ENCODE measurements at regions not wholly inside any gene's neighbourhood (a gene's known extent, or its start where the extent isn't known, plus 50 kb on each side); places are given as distances from the start of the nearest gene placed in this dataset.

DNA sequence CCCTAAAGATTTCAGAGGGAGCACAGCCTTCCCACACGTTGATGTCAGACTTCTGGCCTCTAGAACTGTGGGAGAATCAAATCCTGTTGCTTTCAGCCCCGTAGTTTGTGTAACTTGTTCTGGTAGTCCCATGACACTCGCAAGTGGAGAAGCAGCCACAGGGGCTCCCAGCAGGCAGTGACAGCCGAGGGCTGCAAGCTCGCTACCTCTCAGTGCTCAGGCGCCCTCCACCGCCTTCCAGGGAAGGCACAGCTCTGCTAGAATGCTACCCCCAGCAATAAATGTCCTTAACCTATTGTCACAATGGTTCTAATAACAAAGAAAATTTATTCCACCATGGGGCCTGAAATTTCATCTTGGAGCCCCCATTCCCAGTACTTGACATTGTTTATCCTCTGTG is 143.1 kb upstream of the ZNF236 start:
- DNase-seq = no peak

DNA sequence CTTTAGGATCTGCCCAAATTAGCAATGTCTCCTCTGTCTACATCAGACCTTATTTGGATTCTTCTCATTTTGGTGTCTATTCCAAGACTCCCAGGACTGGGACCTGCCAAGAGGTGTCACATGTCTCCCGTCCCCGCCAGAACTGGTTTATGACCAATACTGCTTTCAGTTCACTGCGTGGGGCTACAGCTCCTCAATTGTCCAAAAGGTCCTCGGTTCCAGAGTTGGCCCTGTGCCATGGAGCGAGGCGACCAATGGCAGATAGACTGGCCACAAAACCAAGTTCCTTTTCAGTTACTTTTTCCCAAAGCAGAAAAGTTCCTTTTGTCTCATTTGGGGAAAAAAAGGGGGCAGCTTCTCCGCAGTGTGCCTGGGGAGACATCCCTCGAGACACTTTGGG is 144.1 kb upstream of the ZNF236 start:
- DNase-seq = no peak

DNA sequence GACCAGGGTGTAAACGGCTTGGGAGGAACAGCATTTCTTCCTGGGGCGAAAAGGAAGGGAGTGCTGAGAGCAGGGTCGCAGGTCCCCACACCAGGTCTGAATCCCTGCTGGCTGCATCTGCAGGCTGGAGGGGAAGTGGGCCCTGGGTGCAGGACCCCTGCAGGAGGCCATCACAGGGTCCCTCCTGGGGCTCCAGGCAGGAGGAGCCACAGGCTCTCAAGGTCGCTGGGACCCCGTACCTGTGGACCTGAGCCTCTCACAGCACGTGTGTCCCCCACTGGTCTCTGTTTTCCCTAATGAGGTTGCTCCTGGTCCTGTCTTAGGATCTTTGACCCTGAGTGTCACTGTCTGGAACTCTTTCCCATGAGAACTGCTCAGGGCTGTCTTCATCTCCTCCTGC is 147.8 kb upstream of the ZNF236 start:
- DNase-seq = no peak

DNA sequence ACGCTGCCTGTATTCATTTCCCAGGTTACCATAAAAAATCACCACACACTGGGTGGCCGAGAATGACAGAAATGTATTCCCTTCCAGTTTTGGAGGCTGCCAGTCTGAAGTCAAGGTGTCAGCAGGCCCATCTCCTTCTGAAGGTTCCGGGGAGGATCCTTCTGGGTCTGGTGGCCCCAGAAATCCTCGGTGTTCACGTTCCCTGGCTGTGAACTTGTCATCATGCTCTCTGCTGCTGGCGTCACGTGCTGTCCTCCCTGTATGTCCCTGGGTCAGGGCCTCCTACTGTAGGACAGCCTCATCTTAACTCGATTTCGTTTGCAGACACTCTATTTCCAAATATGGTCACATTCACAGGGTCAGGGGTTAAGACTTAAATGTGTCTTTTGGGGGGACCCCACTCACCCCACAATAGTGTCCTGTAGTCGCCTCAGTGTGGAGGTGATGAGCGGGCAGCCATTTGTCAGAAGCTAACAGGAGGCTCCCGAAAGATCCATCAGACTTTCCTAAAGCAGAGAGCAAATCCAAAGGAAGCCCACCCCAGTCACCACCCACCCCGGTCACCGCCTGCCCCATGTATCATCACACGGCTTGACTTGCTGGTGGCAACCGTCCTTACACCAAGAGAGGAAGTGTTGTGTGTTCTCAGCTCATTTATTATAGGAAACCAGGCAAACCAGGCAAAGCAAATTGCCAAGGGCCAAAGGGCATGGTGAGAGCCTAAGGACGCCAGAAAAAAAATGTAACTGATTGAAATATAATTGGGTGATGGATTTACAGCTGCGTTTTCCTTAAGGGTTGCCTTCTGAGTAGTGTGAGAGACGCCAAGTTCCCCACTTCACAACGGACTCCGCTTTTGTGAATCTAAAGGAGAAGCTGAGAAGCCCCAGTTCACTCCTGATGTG is 148.8 kb upstream of the ZNF236 start:
- no peak for DNase-seq

DNA sequence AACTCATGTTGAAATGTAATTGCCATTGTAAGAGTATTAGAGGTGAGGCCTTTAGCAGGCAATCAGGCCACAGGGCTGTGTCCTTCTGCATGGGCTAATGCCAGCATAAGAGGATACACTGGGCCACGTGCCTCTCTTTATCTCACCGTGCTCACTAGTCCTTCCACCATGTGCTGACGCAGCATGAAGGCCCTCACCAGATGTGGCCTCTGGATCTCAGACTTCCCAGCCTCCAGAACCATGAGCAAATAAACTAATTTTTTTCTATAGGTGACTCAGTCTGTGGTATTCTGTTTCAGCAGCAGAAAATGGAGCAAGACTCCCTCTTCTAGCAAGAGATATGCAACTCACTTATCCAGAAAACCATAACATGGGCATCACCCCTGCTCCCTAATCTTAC is 149.7 kb upstream of the ZNF236 start:
- DNase-seq = no peak

DNA sequence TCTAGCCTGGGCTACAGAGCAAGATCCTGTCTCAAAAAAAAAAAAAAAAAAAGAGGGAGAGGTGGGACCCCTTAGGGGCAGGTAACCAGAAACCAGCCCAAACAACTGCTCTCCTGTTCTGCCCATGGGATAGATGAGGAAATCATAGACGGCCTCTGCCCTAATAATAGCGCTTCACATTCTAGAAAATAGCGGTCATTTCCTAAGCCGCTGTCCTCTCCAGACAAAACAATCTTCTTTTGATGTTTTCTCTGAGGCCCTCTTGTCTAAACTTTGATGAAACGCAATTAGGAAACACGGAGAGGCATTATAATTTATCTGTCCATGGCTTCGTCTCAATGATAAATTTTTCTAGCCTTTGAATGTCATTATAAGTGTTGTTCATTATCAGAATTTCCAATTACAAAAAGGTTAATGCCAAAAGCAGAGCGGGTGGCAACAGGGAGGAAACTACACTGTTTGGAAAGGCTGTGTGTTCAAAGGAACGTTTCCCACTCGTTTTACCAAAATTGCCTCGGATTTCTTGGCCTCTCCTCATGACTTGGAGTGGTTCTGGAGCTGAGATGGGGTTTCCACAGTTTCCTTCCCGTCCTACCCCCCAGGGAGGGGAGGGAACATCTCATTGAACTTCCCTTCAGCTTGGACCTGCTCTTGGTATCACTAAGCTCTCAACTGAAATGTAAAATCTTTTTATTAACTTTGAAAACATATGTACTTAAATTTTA is 151.6 kb upstream of the ZNF236 start:
- no peak for DNase-seq

DNA sequence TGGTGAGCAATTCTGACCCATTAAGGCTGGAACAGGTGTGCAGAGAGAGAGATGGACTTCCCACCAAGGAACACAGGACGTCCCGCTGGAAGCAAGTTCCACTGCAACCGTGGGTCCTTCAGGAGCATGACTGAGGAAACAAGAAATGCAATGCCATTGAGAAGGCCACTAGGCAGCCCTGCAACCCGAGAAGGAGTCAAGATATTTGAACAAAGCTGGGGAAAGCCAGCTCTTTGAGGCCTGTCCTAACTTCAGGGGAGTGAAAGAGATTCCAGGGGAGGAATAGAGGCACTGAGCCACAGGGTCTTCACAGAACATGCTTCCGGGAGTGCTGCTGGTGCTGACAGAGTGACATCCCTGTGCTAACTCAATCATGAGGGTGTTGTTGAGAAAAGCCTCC is 153.8 kb upstream of the ZNF236 start:
- DNase-seq = no peak

DNA sequence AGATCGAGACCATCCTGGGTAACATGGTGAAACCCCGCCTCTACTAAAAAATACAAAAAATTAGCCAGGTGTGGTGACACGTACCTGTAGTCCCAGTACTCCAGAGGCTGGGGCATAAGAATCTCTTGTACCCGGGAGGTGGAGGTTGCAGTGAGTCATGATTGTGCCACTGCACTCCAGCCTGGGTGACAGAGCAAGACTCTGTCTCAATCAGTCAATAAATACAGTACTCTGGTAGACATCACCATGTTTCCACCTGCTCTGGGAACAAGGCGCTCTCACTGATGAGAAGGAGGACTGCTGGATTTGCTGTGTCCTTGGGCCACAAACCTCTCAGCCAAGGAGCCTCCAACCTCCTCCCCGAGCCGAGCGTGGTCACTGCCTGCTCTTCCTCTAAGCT is 154.2 kb upstream of the ZNF236 start:
- DNase-seq = no peak

DNA sequence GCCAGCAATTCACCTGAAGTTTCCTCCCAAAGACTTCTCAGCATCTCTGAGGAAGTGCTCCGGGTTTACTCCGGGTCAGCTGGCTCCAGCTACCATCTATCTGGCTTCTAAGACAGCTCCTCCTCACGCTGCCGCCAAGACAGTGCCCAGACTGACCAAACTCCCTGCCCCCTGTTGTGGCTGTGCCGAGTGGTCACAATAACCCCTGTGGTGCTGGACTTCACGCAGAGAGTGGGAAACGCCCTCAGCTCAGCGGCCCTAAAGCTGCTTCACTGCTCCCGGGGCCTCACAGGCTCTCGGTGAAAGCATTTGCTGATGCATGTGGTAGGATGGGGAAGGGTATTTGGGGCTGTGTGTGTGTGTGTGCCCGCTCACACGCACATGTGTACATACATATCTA is 154.8 kb upstream of the ZNF236 start:
- no peak for DNase-seq

DNA sequence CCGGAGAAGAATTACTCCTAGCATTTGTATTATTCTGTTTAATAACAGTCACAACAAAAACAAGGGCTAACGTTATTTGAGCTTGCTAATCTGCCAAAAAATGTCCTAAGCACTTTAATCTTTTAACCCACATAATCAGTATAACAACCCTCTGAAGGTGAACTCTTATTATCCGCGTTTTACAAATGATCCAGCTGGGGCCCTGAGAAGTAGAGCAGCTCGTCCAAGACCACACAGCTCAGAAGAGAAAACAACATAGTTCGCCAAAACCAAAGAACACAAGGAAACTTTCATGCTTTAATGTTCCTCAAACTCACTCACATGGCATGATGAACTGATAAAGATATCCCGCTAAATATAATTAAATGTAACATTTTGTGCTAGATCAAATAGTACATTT is 159.7 kb upstream of the ZNF236 start:
- DNase-seq = no peak

DNA sequence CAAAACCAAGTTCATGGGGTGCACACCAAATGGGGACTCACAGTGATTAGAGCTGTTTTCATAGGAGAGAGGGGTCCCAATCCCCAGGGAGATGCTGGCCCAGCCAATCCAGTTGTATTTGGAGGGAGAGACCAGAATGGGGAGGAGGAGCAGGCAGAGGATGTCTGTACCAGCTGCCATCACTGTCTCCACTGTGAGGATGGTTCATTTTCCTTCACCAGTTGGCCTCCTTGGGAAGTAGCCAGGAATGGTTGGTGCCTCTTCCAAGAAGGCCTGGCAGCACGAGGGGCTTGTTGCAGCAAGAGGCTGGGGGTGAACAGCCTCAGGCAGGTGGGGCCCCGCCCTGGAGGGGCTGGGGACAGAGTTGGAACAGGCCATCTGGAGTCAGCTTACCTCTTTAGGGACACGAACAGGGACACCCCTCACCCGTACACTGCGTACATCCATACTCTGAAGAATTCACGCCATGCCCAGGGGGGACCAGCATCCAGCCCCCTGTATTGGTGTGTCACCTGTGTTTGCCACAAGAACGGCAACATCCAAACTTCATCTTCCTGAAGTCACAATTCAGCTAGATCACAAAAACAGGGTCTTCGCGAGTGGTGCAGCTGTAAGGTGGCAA is 161.7 kb upstream of the ZNF236 start:
- DNase-seq = no peak

DNA sequence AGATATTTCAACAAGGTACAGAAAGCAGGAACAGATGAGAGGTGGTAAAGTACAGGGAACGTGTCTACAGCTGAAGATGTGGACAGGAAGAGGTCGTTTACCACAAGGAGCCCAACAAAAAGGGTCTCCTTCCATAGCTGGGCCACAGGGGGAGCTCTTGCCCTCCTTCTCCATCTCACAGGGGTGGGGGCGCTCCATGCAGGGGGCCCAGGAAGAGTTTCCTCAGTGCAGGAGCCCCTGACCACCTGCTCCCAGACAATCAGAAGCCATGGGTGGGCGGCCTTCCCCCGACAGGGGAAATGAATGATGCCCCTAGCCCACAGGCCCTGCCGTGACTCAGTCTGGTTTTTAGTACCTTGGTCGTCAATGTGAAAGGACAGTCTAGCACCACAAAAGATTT is 163.6 kb upstream of the ZNF516 start:
- DNase-seq = peak; percentile 48 to 56

DNA sequence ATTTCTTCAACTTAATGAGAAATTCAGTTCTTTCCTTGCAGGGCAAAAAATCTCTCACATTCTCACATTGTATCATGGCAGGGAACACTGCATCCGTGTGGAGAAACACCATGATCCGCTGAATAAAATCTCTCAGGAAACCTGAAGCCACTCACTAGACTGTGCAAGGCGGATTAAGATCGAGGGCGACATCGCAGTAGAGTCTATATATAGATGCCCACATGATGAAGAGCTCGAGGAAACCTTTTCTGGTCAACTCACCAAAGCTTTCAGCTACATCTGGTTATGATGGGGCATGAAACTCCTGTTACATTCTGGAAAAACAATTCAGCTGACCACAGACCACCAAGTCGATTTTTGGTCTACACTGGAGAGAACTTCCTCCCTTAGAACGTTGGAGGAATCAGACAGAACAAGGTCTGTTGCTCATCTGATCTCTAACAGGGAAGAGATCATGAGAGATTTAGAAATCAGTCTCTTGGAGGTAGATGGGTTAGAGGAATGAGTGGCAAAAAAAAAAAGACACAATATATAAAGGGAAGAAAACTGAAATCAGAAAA is 162.9 kb upstream of the ZNF516 start:
- no peak for DNase-seq

DNA sequence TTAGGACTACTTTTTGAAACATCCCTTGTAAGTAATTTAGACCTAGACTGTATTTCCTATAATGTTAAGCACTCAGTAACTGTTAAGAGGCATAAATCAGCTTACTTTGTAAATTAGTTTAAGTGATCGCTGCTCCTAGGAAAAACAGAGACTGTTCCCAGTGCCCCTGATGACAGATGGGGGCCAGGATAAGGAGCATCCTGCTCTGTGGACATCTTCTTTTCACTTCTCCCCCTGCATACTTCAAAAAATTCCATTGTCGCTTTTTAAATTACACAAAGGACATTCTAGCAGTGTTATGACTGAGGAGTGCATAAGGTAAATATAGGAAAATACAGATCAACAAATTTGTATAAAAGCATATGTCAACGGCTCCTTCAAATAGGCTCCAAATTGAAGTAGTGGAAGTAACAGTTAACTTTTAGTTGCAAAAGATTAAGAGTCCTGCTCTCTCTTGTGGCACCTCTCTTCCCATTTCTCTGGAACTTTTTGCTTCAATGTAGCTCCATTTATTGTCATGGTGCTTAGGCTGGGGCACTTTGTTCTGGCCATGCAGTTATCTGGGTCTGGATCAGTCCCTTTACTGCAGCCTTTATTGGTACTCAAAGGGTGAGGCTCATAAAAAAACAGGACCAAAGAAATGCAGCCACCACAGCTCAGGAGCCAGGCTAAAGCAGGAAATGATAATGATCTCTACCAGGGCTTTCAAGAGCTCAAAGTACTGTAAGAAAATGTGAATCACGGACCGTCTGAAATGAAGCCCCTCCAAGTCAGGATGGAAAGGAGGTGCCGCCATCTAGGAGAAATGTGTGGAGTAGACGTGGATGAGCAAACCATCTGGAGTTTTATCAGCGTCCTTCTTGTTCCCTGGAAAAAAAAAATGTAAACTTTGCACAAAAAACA is 162.1 kb upstream of the ZNF516 start:
- DNase-seq = no peak

DNA sequence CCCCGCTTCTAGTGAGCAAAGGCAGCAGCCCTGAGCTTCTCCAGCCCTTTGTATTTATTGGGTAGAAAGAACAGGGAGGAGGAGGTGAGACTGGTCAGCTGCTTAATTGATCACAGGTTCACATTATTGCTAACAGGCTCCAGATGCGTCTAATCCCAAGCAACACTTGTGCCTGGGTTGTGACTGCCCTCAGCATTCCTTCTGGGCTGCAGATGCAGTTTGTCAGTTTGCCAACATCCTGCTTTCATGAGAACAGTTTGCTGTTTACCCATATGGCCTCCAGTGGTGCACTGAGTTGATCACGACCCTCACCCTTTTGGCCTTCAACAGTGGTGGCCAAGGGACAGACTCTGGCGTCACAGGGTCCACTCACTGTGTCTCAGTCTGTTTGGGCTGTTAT is 159.5 kb upstream of the ZNF516 start:
- no peak for DNase-seq

DNA sequence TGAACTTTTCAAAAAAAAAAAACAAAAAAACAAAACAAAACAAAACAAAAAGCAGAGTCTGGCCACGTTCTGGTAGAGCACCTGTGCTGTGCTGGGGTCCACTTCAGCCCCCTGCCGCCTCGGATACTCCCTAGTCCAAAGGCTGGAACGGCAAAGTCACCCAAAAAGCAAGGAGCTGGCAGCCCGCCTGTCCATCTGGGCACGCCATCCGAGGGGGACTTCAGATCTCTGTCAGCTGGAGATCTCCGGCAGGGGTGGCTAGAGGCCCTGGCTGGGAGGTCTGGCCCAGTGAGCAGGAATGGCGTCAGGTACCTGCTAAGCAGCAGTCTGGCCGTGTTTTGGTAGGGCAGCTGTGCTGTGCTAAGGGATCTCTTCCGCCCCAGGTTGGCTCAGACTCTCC is 152.3 kb upstream of the ZNF516 start:
- DNase-seq = no peak

DNA sequence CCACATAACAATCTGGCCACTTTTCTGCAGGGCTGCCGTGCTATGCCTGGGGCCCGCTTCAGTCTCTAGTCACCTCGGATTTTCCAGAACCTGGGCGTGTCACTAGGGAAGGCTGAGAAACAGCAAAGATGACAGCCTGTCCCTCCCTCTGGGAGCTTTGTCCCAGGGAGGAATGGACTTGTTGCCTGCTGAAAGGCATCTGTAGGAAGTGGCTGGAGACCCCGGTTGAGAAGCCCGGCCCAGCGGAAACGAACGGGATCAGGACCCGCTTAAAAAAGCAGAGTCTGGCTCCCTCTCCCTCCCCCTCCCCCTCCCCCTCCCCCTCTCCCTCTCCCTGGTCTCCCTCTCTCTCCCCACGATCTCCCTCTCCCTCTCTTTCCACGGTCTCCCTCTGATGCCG is 149.5 kb upstream of the ZNF516 start:
- DNase-seq = no peak

DNA sequence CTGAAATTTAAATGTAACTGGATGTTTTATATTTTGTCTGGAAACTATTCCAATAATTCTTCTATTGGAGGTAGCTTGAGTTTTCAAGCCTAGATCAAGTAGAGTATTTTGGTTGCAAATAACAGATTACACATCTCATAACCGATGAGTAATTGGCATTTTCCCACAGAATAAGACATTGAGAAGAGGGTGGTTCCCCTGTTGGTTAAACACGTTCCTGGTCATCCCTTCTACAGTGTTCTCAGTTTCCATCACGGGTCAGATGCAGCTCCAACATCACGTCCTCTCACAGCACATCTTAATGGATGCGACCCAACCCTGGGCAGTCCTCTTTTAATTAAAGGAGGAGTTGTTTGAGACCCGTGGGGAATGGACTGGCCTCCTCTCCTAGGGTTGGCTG is 149.0 kb upstream of the ZNF516 start:
- peak in 1 of 2 experiments; percentile 20 for DNase-seq

DNA sequence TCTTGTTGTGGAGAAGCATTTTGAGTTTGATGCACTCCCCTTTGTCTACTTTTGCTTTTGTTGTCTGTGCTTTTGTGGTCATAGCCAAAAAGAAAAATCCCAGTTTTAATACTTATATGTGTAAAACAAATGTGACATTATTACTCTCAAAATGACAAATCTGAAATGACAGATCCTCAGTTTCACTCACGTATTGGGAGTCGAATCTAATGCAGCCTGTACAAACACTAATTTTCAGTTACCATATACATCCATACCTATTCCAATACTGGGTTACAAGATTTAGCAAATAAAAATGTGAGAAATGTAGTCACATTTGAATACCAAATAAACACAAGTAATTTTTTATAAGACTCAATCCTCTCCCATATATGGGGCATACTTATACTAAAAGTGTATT is 148.2 kb upstream of the ZNF516 start:
- no peak for DNase-seq

DNA sequence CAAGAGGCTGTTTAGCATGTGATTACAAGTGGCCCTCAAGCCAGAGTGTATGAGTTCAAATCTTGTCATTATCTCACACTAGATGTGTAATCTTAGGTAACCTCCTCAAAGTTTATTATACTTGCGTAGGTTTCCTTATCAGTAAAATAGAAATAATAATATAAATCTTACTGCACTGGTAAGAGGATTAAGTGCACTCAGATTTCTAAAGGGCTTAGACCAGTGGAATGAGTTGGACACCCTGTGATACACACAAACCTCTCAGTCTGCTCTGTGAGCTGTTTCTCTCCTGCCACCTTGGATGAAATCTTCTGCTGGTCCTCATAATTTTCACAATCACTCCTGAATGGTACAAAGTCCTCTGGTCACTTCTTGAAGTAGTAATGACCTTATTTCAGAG is 145.4 kb upstream of the ZNF516 start:
- DNase-seq = no peak

DNA sequence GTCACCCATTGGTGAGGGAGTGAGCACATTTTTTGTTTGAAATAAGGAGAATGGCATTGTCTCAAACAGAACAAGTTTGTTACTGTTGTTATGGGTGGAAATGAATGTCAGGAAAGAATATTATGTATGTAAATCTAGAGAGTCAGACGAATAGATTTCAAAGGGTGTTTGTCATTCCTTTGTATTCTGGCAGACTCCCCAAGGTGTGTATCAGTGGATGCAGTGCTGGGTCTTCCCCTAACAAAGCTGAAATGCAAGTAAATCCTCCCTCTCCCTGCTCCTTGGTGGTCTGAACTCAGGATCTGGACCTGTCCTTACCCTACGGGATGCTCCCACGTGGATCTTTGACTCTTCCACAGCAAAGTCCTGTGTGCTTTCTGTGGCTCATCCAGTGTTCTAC is 139.5 kb upstream of the ZNF516 start:
- DNase-seq = no peak

DNA sequence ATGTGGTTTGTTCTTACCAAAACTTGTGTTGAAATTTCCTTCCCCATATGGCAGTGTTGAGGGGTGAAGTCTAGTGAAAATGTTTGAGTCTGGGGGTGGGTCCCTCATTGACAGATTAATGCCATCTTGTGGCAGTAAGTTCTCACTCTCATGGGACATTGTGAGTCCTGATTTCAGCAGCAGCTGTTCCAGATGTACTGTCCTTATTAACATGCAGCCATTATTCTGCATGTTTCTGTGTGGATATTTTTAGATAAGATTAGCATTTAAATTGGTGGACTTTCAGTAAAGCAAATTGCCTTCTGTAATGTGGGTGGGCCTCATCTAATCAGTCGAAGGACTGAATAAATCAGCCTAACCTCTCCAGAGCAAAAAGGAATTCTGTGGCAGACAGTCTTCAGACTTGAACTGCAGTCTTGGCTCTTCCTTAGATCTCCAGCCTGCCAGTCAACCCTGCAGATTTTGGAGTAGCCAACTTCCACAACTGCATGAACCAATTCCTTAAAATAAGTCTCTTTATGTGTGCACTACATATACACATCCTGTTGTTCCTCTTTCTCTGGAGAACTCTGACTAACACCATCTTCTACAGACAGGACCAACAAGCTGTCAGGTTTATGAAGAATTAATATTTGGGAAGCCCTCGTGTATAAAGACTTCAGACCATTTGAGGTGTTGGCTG is 138.7 kb upstream of the ZNF516 start:
- DNase-seq = no peak
